ENCODE measurements at regions not wholly inside any gene's neighbourhood (a gene's known extent, or its start where the extent isn't known, plus 50 kb on each side); places are given as distances from the start of the nearest gene placed in this dataset.

- DNase-seq (ENCODE audit: low spot score), result no peak
Measured at GRCh38 chrX:10393241-10393640, 227.1 kb downstream of the MID1 start.

DNA sequence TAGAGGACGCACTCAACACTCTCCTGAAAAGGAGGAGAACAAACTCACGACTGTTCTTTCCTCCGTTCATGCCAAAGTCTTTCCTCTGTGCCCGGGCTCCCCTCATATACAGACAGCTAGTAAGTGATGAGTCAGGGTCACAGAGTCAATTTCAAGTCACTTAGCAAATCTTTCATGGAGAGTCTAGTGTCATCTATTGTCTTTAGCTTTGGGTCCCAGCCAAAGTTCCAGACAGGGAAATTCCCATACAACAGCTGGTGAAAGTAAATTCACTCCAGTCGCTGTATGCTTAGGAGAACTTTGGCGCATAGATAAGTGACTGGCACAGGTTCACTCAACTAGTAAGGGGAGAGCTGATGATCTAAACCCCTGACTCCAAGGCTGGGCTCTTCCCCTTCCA, 226.5 kb downstream of the MID1 start:
- DNase-seq (ENCODE audit: low spot score), result peak; percentile 13

DNA sequence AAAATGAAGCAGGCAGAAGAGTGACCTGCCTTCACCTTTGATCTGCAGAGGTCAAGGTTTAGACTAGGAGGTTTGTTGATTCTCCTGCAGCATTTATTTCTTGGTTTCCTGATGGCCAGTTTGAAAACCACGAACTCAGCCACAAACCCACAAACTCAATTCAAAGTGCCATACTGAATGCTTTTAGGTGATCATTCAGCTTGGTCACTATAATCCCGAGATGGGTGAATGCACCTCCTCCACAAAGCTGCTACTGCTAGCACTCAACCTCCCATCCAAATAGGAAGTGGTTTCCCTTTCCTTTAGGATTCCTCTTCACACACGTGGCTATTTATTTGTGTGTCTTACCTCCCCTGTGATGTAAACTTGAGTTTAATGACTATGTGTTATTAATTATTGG, 225.2 kb downstream of the MID1 start:
- no peak for DNase-seq (ENCODE audit: low spot score)
